Smooth muscle cell (in vitro differentiated cells): ENCODE measurements at regions not wholly inside any gene's neighbourhood (a gene's known extent, or its start where the extent isn't known, plus 50 kb on each side); places are given as distances from the start of the nearest gene placed in this dataset.

Experiments used
- DNase-seq: peaks from one replicate; lab custom pipeline; 2025; ENCODE audit not compliant: unreplicated experiment; lab: John Stamatoyannopoulos, UW
- H2AFZ ChIP-seq: fragments of 200-600 bp; sonication (generic); 2 replicates; pipeline ENCODE4 v1.6.0; 2016; ENCODE audit warnings: antibody characterized with exemption, low read depth, mild to moderate bottlenecking
- H3F3A ChIP-seq: fragments of 200-600 bp; sonication (generic); 2 replicates; pipeline ENCODE4 v1.6.0; 2017; ENCODE audit warnings: antibody characterized with exemption, low read depth
- H3K27ac ChIP-seq: fragments of 200-600 bp; sonication (generic); 2 replicates; pipeline ENCODE4 v1.5.1; 2016; ENCODE audit warnings: low read depth, mild to moderate bottlenecking
- H3K27me3 ChIP-seq: fragments of 200-600 bp; sonication (generic); 2 replicates; pipeline ENCODE4 v1.6.1; 2016; ENCODE audit warnings: low read depth, mild to moderate bottlenecking
- H3K36me3 ChIP-seq: fragments of 200-600 bp; sonication (generic); 2 replicates; pipeline ENCODE4 v1.5.1; 2016; ENCODE audit warnings: low read depth
- H3K4me1 ChIP-seq: fragments of 200-600 bp; sonication (generic); 2 replicates; pipeline ENCODE4 v1.5.1; 2016; ENCODE audit warnings: low read depth
- H3K4me2 ChIP-seq: fragments of 200-600 bp; sonication (generic); 2 replicates; pipeline ENCODE4 v1.6.0; 2016; ENCODE audit warnings: mild to moderate bottlenecking
- H3K4me3 ChIP-seq: fragments of 200-600 bp; sonication (generic); 2 replicates; pipeline ENCODE4 v1.5.1; 2016; ENCODE audit warnings: mild to moderate bottlenecking
- H3K79me2 ChIP-seq: fragments of 200-600 bp; sonication (generic); 2 replicates; pipeline ENCODE4 v1.6.0; 2016; ENCODE audit warnings: low read depth, mild to moderate bottlenecking
- H3K9ac ChIP-seq: fragments of 200-600 bp; sonication (generic); 2 replicates; pipeline ENCODE4 v1.6.0; 2016; ENCODE audit warnings: low read depth
- H3K9me3 ChIP-seq: fragments of 200-600 bp; sonication (generic); replicated peaks from 2 replicates; pipeline ENCODE4 v1.5.1; 2016; ENCODE audit warnings: low read depth
- H4K20me1 ChIP-seq: fragments of 200-600 bp; sonication (generic); 2 replicates; pipeline ENCODE4 v1.6.0; 2016; ENCODE audit warnings: low read depth
- WGBS: methylation state at CpG from one replicate; pipeline ENCODE4 v1.1.7; 2016; ENCODE audit warnings: low lambda C conversion rate; 5-methylcytosine and 5-hydroxymethylcytosine counted together
- TF ChIP-seq, protein P1 (sequence below): fragments of 200-600 bp; sonication (generic); IDR thresholded peaks from 2 replicates; pipeline ENCODE4 v1.5.1; 2017; ENCODE audit warnings: borderline replicate concordance, mild to moderate bottlenecking, antibody characterized with exemption; ENCODE audit not compliant: insufficient read depth, poor library complexity, severe bottlenecking

DNA sequence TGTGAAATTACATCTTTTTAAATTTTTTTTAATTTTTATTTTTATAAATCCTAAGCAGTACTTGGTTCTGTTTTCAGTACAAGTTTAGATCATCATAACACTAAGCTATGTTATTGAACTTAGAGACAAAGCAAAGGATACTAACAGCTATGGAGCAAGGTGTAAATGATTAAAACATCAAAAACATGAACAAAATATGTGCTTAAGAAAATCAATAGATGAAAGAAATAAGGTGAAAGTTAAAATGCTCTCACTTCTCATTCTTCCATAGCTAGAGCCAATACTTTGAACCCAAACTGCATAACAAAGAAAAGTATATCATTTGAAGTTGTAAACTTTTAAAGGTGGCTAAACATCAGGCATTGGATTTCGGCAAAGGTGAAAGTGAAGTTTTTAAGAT lies 292.3 kb upstream of the PUM3 start:
- Histone ChIP-seq H3K9me3 (no peaks in the 10 kb centered on the region), H3K9ac (no peak overlapping the region), H3K4me3 (no peak overlapping the region), H3K4me2 (no peak overlapping the region), H3F3A (no peaks in the 10 kb centered on the region), H3K27me3 (no peaks in the 10 kb centered on the region), H4K20me1 (no peaks in the 10 kb centered on the region), H3K79me2 (no peaks in the 10 kb centered on the region), H2AFZ (no peak overlapping the region), H3K27ac (no peak overlapping the region), H3K36me3 (no peaks in the 10 kb centered on the region), H3K4me1 (no peaks in the 10 kb centered on the region)
- 97% methylated on average over 1 of the region's 1 CpG for WGBS
- TF ChIP-seq, protein P1, sequence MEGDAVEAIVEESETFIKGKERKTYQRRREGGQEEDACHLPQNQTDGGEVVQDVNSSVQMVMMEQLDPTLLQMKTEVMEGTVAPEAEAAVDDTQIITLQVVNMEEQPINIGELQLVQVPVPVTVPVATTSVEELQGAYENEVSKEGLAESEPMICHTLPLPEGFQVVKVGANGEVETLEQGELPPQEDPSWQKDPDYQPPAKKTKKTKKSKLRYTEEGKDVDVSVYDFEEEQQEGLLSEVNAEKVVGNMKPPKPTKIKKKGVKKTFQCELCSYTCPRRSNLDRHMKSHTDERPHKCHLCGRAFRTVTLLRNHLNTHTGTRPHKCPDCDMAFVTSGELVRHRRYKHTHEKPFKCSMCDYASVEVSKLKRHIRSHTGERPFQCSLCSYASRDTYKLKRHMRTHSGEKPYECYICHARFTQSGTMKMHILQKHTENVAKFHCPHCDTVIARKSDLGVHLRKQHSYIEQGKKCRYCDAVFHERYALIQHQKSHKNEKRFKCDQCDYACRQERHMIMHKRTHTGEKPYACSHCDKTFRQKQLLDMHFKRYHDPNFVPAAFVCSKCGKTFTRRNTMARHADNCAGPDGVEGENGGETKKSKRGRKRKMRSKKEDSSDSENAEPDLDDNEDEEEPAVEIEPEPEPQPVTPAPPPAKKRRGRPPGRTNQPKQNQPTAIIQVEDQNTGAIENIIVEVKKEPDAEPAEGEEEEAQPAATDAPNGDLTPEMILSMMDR, result no peak
- no peak for DNase-seq

DNA sequence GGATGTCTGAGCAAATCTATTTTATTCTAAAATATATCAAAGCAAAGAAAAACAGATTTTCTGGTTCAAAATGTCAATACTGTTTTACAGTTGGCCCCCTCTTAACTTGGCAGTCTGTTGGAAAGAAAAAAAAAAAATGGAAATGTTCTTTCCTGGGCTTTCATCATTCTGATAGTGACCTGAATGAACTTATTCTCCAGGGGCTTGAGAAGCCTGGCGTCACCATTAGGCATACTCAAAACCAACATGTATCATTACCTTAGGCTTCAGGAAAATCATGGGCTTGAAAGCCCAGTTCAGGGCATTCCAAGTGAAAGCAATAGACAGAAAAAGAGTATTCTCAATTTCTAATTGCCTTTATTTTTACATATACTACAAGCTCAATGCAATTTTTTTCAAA lies 283.7 kb upstream of the PUM3 start:
- Histone ChIP-seq H3K27me3 (peaks cover 4% of the 10 kb centered on the region), H3K36me3 (no peaks in the 10 kb centered on the region), H3K27ac (no peak overlapping the region), H3K4me2 (no peak overlapping the region), H3F3A (no peaks in the 10 kb centered on the region), H4K20me1 (no peaks in the 10 kb centered on the region), H2AFZ (no peak overlapping the region), H3K79me2 (no peaks in the 10 kb centered on the region), H3K4me1 (peaks cover 4% of the 10 kb centered on the region), H3K9me3 (no peaks in the 10 kb centered on the region), H3K9ac (no peak overlapping the region), H3K4me3 (no peak overlapping the region)
- 84% methylated on average over 1 of the region's 1 CpG for WGBS
- TF ChIP-seq, protein P1, result no peak
- no peak for DNase-seq

DNA sequence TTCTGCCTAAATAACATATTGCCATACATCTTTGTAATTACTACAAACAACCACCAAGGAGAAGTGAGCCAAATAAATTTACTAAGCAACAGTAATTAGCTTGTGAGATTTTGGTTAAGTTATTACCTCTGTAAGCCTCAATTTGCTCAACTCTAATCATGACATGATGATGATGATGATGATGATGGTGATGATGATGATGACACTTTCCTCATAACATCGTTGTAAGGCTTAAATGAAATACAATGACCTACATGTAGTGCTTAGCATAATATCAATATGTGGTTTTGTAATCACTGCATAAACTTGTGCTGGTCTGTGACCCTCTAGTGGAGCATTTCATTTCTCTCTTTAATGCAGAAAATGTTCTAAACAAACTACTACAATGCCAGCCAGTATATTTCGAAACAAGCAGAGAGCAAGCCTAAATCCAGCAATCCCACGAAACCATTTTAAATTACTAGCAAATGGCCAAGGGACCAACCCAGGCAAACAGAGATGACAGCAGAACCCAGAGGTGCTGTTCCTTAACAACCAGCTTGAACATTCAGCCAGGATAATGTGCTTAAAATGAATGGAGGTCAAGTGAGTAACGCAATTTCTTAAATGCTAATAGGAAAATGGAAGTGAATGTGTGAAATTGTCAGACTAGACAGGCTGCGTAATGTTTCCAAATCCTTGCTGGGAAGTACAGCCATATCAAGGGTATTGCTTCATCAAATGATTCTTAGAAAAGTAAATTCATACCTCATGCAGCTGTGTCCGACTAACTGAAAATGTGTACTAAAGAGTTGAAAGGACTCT lies 281.9 kb upstream of the PUM3 start:
- no peaks in the 10 kb centered on the region for H3K79me2 ChIP-seq
- H3K4me2 ChIP-seq, result no peak overlapping the region
- no peaks in the 10 kb centered on the region for H3K9me3 ChIP-seq
- 71% methylated on average over 6 of the region's 6 CpGs for WGBS
- H2AFZ ChIP-seq, result peak overlapping the region; percentile 60
- H3K36me3 ChIP-seq, result no peaks in the 10 kb centered on the region
- H3K27ac ChIP-seq, result no peak overlapping the region
- H3F3A ChIP-seq, result no peaks in the 10 kb centered on the region
- H3K9ac ChIP-seq, result no peak overlapping the region
- peaks cover 4% of the 10 kb centered on the region for H3K4me1 ChIP-seq
- DNase-seq, result no peak
- no peaks in the 10 kb centered on the region for H4K20me1 ChIP-seq
- no peak overlapping the region for H3K4me3 ChIP-seq
- peaks cover 4% of the 10 kb centered on the region for H3K27me3 ChIP-seq
- TF ChIP-seq, protein P1, result no peak

DNA sequence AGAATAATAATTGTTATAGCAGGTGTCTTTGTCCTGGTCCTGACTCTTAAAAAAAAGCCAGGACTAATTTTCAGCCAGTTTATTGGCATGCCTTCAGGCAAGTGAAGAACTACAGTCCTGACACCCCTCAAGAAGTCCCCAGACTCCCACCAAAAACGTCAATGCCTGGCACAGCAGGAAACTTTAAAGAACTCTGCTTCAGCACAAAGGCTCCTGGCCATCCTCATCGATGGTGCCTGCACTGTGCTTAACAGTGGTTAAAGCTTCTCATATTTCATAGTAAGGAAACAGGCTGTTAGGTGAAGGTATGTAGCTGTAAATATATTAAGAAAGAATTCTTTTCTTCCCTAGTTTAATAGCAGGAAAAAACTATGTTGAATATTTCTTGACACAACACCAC lies 280.1 kb upstream of the PUM3 start:
- Histone ChIP-seq H2AFZ (no peak overlapping the region), H3K9me3 (no peaks in the 10 kb centered on the region), H3K27me3 (peaks cover 4% of the 10 kb centered on the region), H3K27ac (no peak overlapping the region), H3K9ac (no peak overlapping the region), H4K20me1 (no peaks in the 10 kb centered on the region), H3K36me3 (no peaks in the 10 kb centered on the region), H3F3A (no peaks in the 10 kb centered on the region), H3K79me2 (no peaks in the 10 kb centered on the region), H3K4me2 (no peak overlapping the region), H3K4me1 (peaks cover 4% of the 10 kb centered on the region), H3K4me3 (no peak overlapping the region)
- no peak for DNase-seq
- TF ChIP-seq, protein P1, result no peak
- WGBS, result 20% methylated on average over 2 of the region's 2 CpGs
